Neuronal stem cell (in vitro differentiated cells): ENCODE measurements at regions not wholly inside any gene's neighbourhood (a gene's known extent, or its start where the extent isn't known, plus 50 kb on each side); places are given as distances from the start of the nearest gene placed in this dataset.
A peak's percentile ranks its signal among the peaks of the same experiment; 100 is the strongest.

ENCODE experiments used
- DNase-seq: peaks from one replicate; pipeline ENCODE4 v3.0.0-alpha.2; 2013; ENCODE audit warnings: low spot score
- H2AFZ ChIP-seq: one replicate; pipeline ENCODE4 v1.6.1; 2013; ENCODE audit warnings: mild to moderate bottlenecking, low read length, inconsistent platforms
- H2AK5ac ChIP-seq: 2 replicates; pipeline ENCODE4 v1.6.1; 2013; ENCODE audit warnings: low read depth, mild to moderate bottlenecking, inconsistent platforms, low read length, moderate library complexity, mixed read lengths
- H2BK120ac ChIP-seq: 2 replicates; pipeline ENCODE4 v1.6.1; 2013; ENCODE audit warnings: low read depth, mild to moderate bottlenecking, inconsistent platforms, low read length, moderate library complexity, mixed read lengths
- H2BK12ac ChIP-seq: one replicate; pipeline ENCODE4 v1.6.1; 2013; ENCODE audit warnings: low read length, inconsistent platforms
- H2BK15ac ChIP-seq: 2 replicates; pipeline ENCODE4 v1.6.1; 2013; ENCODE audit warnings: mild to moderate bottlenecking, low read length, inconsistent platforms, mixed read lengths
- H2BK5ac ChIP-seq: one replicate; pipeline ENCODE4 v1.6.1; 2013; ENCODE audit warnings: inconsistent platforms, mild to moderate bottlenecking, low read length, moderate library complexity
- H3K14ac ChIP-seq: one replicate; pipeline ENCODE4 v1.6.1; 2013; ENCODE audit warnings: low read length, inconsistent platforms
- H3K18ac ChIP-seq: 2 replicates; pipeline ENCODE4 v1.6.1; 2013; ENCODE audit warnings: low read length, inconsistent platforms
- H3K23ac ChIP-seq: 2 replicates; pipeline ENCODE4 v1.6.1; 2013; ENCODE audit warnings: low read depth, mild to moderate bottlenecking, mixed read lengths, low read length, inconsistent platforms; ENCODE audit not compliant: poor library complexity
- H3K27ac ChIP-seq: replicated peaks from 3 replicates; pipeline ENCODE4 v1.5.1; 2013; ENCODE audit warnings: low read length, inconsistent platforms
- H3K27me3 ChIP-seq, 3 experiments: 2 replicates each; pipeline ENCODE4 v1.6.1; 2013; ENCODE audit warnings: low read length in 3 of 3, mild to moderate bottlenecking in 2 of 3, inconsistent platforms in 1 of 3, low read depth in 1 of 3, mixed read lengths in 1 of 3, moderate library complexity in 1 of 3; ENCODE audit not compliant: control insufficient read depth in 3 of 3, insufficient read depth in 3 of 3
- H3K36me3 ChIP-seq, 2 donors: replicated peaks in 1 of 2; 2 replicates each; pipeline ENCODE4 v1.6.1; 2013; ENCODE audit warnings: low read length in 2 of 2; ENCODE audit not compliant: control insufficient read depth in 2 of 2, insufficient read depth in 2 of 2
- H3K4ac ChIP-seq: 2 replicates; pipeline ENCODE4 v1.6.1; 2013; ENCODE audit warnings: inconsistent platforms, mild to moderate bottlenecking, low read length, moderate library complexity
- H3K4me1 ChIP-seq, 2 donors: 1 replicate in 1 of 2; 2 replicates in 1 of 2; pipeline ENCODE4 v1.6.1; 2013; ENCODE audit warnings: low read length in 2 of 2, low read depth in 1 of 2; ENCODE audit not compliant: control insufficient read depth in 2 of 2, insufficient read depth in 1 of 2
- H3K4me2 ChIP-seq: one replicate; pipeline ENCODE4 v1.6.1; 2013; ENCODE audit warnings: mild to moderate bottlenecking, low read length, inconsistent platforms; ENCODE audit not compliant: insufficient read depth, poor library complexity, severe bottlenecking
- H3K4me3 ChIP-seq, 2 donors: 2 replicates each; pipeline ENCODE4 v1.5.1; 2013; ENCODE audit warnings: low read length in 2 of 2, mild to moderate bottlenecking in 2 of 2, inconsistent platforms in 1 of 2, moderate library complexity in 1 of 2
- H3K79me1 ChIP-seq: one replicate; pipeline ENCODE4 v1.6.1; 2013; ENCODE audit warnings: low read depth, mild to moderate bottlenecking, inconsistent platforms, low read length, moderate library complexity
- H3K9ac ChIP-seq: one replicate; pipeline ENCODE4 v1.6.1; 2013; ENCODE audit warnings: mild to moderate bottlenecking, low read depth, low read length, inconsistent platforms; ENCODE audit not compliant: poor library complexity
- H3K9me3 ChIP-seq, 2 donors: replicated peaks in 1 of 2; 2 replicates each; pipeline versions ENCODE3 to v1.6.1; 2013; ENCODE audit warnings: low read length in 2 of 2, mild to moderate bottlenecking in 2 of 2, inconsistent platforms in 1 of 2, low read depth in 1 of 2, mixed read lengths in 1 of 2, moderate library complexity in 1 of 2; ENCODE audit not compliant: control insufficient read depth in 2 of 2, insufficient read depth in 1 of 2
- H4K8ac ChIP-seq: one replicate; pipeline ENCODE4 v1.6.1; 2013; ENCODE audit warnings: low read depth, mild to moderate bottlenecking, inconsistent platforms, low read length, moderate library complexity
- H4K91ac ChIP-seq: one replicate; pipeline ENCODE4 v1.6.1; 2013; ENCODE audit warnings: low read length, low read depth, mild to moderate bottlenecking, inconsistent platforms; ENCODE audit not compliant: poor library complexity
- WGBS, 2 donors: extraction: QIAGEN DNeasy Blood & Tissue Kit; methylation state at CpG; one replicate each; pipeline ENCODE4 v1.1.7; 2013; ENCODE audit warnings: missing lambda C conversion rate in 2 of 2, mixed read lengths in 1 of 2; ENCODE audit not compliant: insufficient read length in 2 of 2, insufficient replicate concordance in 1 of 2; ENCODE audit errors: extremely low coverage in 2 of 2; 5-methylcytosine and 5-hydroxymethylcytosine counted together

DNA sequence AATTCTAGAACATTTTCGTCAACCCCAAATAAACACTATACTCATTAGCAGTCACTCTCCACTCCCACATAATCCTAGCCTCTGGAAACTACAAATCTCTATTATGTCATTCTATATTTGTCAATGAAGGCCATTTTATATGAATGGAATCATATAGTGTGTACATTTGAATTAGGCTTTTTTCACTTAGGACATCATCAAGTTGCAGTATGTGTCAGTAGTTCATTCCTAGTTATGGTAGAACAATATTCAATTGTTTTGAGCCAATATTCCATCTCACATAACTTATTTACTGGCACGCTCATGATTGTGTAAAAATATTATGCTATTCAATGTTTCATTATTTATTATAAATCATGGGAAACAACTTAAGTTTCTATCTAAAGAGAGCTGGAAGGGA lies 1610.4 kb upstream of the MIR17HG start:
- no peak overlapping the region for H3K4me3 ChIP-seq
- no peak overlapping the region for H2BK15ac ChIP-seq
- no peak overlapping the region for H3K4ac ChIP-seq
- H3K9me3 ChIP-seq: no peaks in the 10 kb centered on the region
- no peak for DNase-seq
- H3K9ac ChIP-seq: no peak overlapping the region
- no peak overlapping the region for H3K27ac ChIP-seq
- H3K79me1 ChIP-seq: no peaks in the 10 kb centered on the region
- H2BK12ac ChIP-seq: no peak overlapping the region
- H3K27me3 ChIP-seq: no peaks in the 10 kb centered on the region
- H3K23ac ChIP-seq: no peak overlapping the region
- no peaks in the 10 kb centered on the region for H3K36me3 ChIP-seq
- H3K18ac ChIP-seq: no peak overlapping the region
- H3K14ac ChIP-seq: no peak overlapping the region
- H2BK5ac ChIP-seq: no peak overlapping the region
- H3K4me2 ChIP-seq: no peak overlapping the region
- H2AFZ ChIP-seq: no peak overlapping the region
- no peak overlapping the region for H4K8ac ChIP-seq
- WGBS, 2 donors: no CpG with 5 or more reads among the region's 2 CpGs
- no peak overlapping the region for H2AK5ac ChIP-seq
- H4K91ac ChIP-seq: no peak overlapping the region
- H2BK120ac ChIP-seq: no peak overlapping the region
- H3K4me1 ChIP-seq: no peaks in the 10 kb centered on the region

DNA sequence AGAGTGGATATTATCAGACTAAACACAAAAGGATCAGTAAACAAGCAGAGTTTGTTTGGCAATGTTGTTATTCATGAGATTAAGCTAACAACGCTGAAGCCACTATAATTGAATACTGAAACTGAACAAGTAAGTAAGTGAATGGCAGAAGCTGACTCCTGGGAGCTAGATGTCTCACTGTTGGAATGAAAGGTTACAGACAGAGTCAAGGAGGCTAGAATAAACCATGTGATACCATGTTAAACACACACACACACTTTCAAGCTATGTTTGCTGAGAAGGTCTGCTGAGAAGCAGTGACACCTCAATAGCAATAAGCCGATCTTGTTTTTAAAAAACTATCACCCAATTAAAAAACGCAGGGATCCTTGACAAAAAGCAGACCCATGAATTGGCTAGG lies 1609.4 kb upstream of the MIR17HG start:
- Histone ChIP-seq H3K23ac (no peak overlapping the region), H2AK5ac (no peak overlapping the region), H3K18ac (no peak overlapping the region), H3K4me3 (no peak overlapping the region), H3K9me3 (no peaks in the 10 kb centered on the region), H3K14ac (no peak overlapping the region), H2BK12ac (no peak overlapping the region), H3K27me3 (no peaks in the 10 kb centered on the region), H2BK15ac (no peak overlapping the region), H4K8ac (no peak overlapping the region), H3K79me1 (no peaks in the 10 kb centered on the region), H2AFZ (no peak overlapping the region), H3K9ac (no peak overlapping the region), H3K36me3 (no peaks in the 10 kb centered on the region), H3K4me1 (no peaks in the 10 kb centered on the region), H3K4ac (no peak overlapping the region), H4K91ac (no peak overlapping the region), H3K27ac (no peak overlapping the region), H2BK120ac (no peak overlapping the region), H3K4me2 (no peak overlapping the region), H2BK5ac (no peak overlapping the region)
- WGBS, 2 donors: no CpG with 5 or more reads among the region's 3 CpGs
- DNase-seq: no peak

DNA sequence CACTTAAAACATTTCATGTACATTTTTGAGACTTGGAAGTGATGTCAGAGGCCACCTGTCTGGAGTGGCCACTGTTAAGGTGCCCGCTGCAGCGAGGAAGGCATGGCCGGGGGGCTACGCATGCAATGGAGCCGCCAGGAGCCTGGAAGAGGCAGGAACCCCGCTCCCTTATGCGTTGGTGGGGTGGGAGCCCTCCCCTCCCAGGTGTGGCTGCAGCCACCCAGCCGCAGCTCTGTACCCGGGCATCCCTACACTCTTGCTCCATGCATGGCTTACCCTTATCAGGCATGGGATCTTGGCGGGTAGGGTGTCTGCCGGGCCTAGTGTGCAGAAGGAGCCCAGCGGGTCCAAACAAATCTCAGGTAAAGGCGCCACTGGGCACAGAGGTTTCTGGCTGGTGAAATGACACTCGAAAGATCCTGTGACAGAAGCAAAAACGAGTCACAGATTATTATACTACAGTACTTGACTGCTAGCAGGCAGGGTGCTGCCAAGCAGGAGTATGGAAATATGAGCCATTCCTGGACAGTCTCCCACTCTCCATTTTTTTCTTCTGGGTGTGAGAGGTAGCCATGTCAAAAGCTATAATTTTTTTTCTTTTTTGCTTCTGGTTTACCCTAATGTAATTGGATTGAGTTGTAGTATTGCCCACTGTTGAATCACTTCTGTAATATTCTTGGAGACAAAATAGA lies 1606.3 kb upstream of the MIR17HG start:
- H3K4ac ChIP-seq: no peak overlapping the region
- peak overlapping the region; percentile 38 for H3K14ac ChIP-seq
- H2AK5ac ChIP-seq: no peak overlapping the region
- no peak overlapping the region for H2BK15ac ChIP-seq
- H3K18ac ChIP-seq: peak overlapping the region; percentile 57
- no peaks in the 10 kb centered on the region for H3K27me3 ChIP-seq
- peak overlapping the region in 1 of 2 donors; percentile 22 for H3K4me3 ChIP-seq
- H3K9ac ChIP-seq: no peak overlapping the region
- H3K4me2 ChIP-seq: no peak overlapping the region
- H4K91ac ChIP-seq: no peak overlapping the region
- peak overlapping the region; percentile 10 for H2AFZ ChIP-seq
- no peak overlapping the region for H3K27ac ChIP-seq
- H2BK12ac ChIP-seq: no peak overlapping the region
- H3K23ac ChIP-seq: peak overlapping the region; percentile 10
- no peaks in the 10 kb centered on the region for H3K9me3 ChIP-seq
- H4K8ac ChIP-seq: no peak overlapping the region
- DNase-seq: no peak
- no peaks in the 10 kb centered on the region for H3K79me1 ChIP-seq
- H3K4me1 ChIP-seq: no peaks in the 10 kb centered on the region
- WGBS, 2 donors: no CpG with 5 or more reads among the region's 15 CpGs
- H3K36me3 ChIP-seq: no peaks in the 10 kb centered on the region
- no peak overlapping the region for H2BK120ac ChIP-seq
- no peak overlapping the region for H2BK5ac ChIP-seq

DNA sequence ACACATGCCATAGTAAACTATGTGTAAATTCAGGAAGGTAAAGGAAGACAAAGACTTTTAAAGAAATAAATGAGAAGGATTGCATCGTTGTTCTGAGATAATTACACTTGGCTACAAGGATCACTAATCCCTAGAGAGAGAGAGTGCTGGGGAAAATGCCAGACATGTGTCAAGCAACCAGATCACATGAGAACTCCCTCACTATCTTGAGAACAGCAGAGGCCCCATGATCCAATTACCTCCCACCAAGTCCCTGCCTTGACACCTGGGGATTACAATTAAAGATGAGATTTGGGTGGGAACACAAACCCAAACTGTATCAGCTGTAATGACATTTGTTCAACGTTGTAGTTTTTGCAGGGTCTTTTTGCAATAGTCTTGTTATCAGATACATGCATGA lies 1600.9 kb upstream of the MIR17HG start:
- no peak overlapping the region for H3K4me3 ChIP-seq
- H3K4ac ChIP-seq: no peak overlapping the region
- no peak overlapping the region for H2BK15ac ChIP-seq
- H3K14ac ChIP-seq: no peak overlapping the region
- H3K4me2 ChIP-seq: no peak overlapping the region
- no CpG with 5 or more reads among the region's 2 CpGs for WGBS, 2 donors
- H4K8ac ChIP-seq: no peak overlapping the region
- H3K79me1 ChIP-seq: no peaks in the 10 kb centered on the region
- H3K9ac ChIP-seq: no peak overlapping the region
- H2BK5ac ChIP-seq: no peak overlapping the region
- H3K18ac ChIP-seq: no peak overlapping the region
- H3K23ac ChIP-seq: no peak overlapping the region
- no peak overlapping the region for H2BK12ac ChIP-seq
- H3K4me1 ChIP-seq: no peaks in the 10 kb centered on the region
- no peak overlapping the region for H2BK120ac ChIP-seq
- no peaks in the 10 kb centered on the region for H3K9me3 ChIP-seq
- H2AFZ ChIP-seq: peak overlapping the region; percentile 29
- no peak overlapping the region for H3K27ac ChIP-seq
- H3K27me3 ChIP-seq: no peaks in the 10 kb centered on the region
- no peak overlapping the region for H4K91ac ChIP-seq
- no peak overlapping the region for H2AK5ac ChIP-seq
- no peak for DNase-seq
- H3K36me3 ChIP-seq: no peaks in the 10 kb centered on the region
